Panc1 (cell line): ENCODE measurements at regions not wholly inside any gene's neighbourhood (a gene's known extent, or its start where the extent isn't known, plus 50 kb on each side); places are given as distances from the start of the nearest gene placed in this dataset.

Source experiments
- ATAC-seq: fragments of 200-7000 bp; cut with Tn5 transposase; 2 replicates; pipeline ENCODE4 v1.9.1; 2020; ENCODE audit warnings: mild to moderate bottlenecking, moderate library complexity
- BruUV-seq: library from RNA; stranded (reverse); fragments of 400-500 nt; replicated peaks from 2 replicates; lab custom pipeline; 2021; lab: Mats Ljungman, UMichigan
- CTCF ChIA-PET: fragments of 300-600 bp; sonication (Branson Sonifier 250); formaldehyde crosslinking; loops from one replicate; lab custom pipeline; 2022; ENCODE audit warnings: antibody characterized with exemption; lab: Charles Lee
- POLR2A ChIA-PET: fragments of 300-600 bp; sonication (Branson Sonifier 250); formaldehyde crosslinking; loops from one replicate; lab custom pipeline; 2022; ENCODE audit warnings: antibody characterized with exemption; lab: Charles Lee
- DNase-seq: peaks from one replicate; pipeline ENCODE4 v3.0.0-alpha.2; 2010; ENCODE audit warnings: low read depth, low spot score
- H3K27ac ChIP-seq: 2 replicates; pipeline ENCODE4 v1.5.1; 2011; ENCODE audit warnings: mild to moderate bottlenecking, low read length, inconsistent platforms
- H3K27me3 ChIP-seq: fragments of 200-500 bp; sonication (Bioruptor generic); 2 replicates; pipeline ENCODE4 v1.6.0; 2014; ENCODE audit warnings: low read length, inconsistent platforms; ENCODE audit not compliant: control insufficient read depth, insufficient read depth
- H3K36me3 ChIP-seq: fragments of 200-500 bp; sonication (Bioruptor generic); 2 replicates; pipeline ENCODE4 v1.5.1; 2014; ENCODE audit warnings: inconsistent platforms, mild to moderate bottlenecking, low read length, moderate library complexity; ENCODE audit not compliant: control insufficient read depth, insufficient read depth
- H3K4me1 ChIP-seq: 2 replicates; pipeline ENCODE4 v1.5.1; 2011; ENCODE audit warnings: inconsistent platforms, mild to moderate bottlenecking, low read length, moderate library complexity; ENCODE audit not compliant: control insufficient read depth, insufficient read depth
- H3K4me3 ChIP-seq, 2 experiments: 2 replicates each; pipeline ENCODE4 v1.5.1; 2011 to 2012; ENCODE audit warnings: low read depth in 2 of 2, low read length in 2 of 2, mild to moderate bottlenecking in 2 of 2, inconsistent platforms in 1 of 2, moderate library complexity in 1 of 2
- H3K9me3 ChIP-seq: fragments of 200-500 bp; sonication (Bioruptor generic); 2 replicates; pipeline ENCODE4 v1.5.1; 2014; ENCODE audit warnings: low read depth, mild to moderate bottlenecking, inconsistent platforms, low read length, moderate library complexity; ENCODE audit not compliant: control insufficient read depth, insufficient read depth
- POLR2AphosphoS5 ChIP-seq: IDR thresholded peaks from 2 replicates; pipeline ENCODE4 v1.6.1; 2012; ENCODE audit warnings: mild to moderate bottlenecking, low read depth, low read length, moderate library complexity
- SIN3A ChIP-seq: IDR thresholded peaks from 2 replicates; pipeline ENCODE4 v1.6.1; 2012; ENCODE audit warnings: low read depth, mild to moderate bottlenecking, low read length, moderate library complexity, borderline replicate concordance; ENCODE audit not compliant: insufficient read depth
- TCF7L2 ChIP-seq: IDR thresholded peaks from 2 replicates; pipeline ENCODE4 v1.6.1; 2011; ENCODE audit warnings: mild to moderate bottlenecking, low read depth, low read length, inconsistent platforms
- in situ Hi-C: cut with HindIII; loops from 2 replicates; pipeline ENCODE4 v1.10.0; 2016; ENCODE audit warnings: low sequenced_read_pairs, low pct_unique_long_range_greater_than_20kb
- intact Hi-C: fragments of 100-400 bp; cut with micrococcal nuclease; formaldehyde crosslinking; loops from one replicate; pipeline ENCODE4 v1.10.0; 2022; ENCODE audit not compliant: unreplicated experiment
- TF ChIP-seq, protein P1 (sequence below): fragments of 450-650 bp; IDR thresholded peaks from 2 replicates; pipeline ENCODE4 v1.5.1; 2017; ENCODE audit warnings: mild to moderate bottlenecking
- TF ChIP-seq, protein P2 (sequence below), 2 experiments: IDR thresholded peaks; 2 replicates each; pipeline ENCODE4 v1.6.1; 2011 to 2012; ENCODE audit warnings: low read depth in 2 of 2, control low read depth in 1 of 2, low read length in 1 of 2, mild to moderate bottlenecking in 1 of 2, moderate library complexity in 1 of 2; ENCODE audit not compliant: insufficient read depth in 1 of 2

GRCh38 chr1:82177192-82177591 lies 376.5 kb downstream of the ADGRL2 start:
- in situ Hi-C loops (no loop called here), intact Hi-C loops (no loop called here)
- H3K27ac ChIP-seq = no peak overlapping the region
- H3K36me3 ChIP-seq = no peaks in the 10 kb centered on the region
- DNase-seq = no peak
- CTCF ChIA-PET = no interaction called here
- ATAC-seq = no peak
- TF ChIP-seq TCF7L2 (no peak), SIN3A (no peak), POLR2AphosphoS5 (no peak)
- TF ChIP-seq, protein P1, sequence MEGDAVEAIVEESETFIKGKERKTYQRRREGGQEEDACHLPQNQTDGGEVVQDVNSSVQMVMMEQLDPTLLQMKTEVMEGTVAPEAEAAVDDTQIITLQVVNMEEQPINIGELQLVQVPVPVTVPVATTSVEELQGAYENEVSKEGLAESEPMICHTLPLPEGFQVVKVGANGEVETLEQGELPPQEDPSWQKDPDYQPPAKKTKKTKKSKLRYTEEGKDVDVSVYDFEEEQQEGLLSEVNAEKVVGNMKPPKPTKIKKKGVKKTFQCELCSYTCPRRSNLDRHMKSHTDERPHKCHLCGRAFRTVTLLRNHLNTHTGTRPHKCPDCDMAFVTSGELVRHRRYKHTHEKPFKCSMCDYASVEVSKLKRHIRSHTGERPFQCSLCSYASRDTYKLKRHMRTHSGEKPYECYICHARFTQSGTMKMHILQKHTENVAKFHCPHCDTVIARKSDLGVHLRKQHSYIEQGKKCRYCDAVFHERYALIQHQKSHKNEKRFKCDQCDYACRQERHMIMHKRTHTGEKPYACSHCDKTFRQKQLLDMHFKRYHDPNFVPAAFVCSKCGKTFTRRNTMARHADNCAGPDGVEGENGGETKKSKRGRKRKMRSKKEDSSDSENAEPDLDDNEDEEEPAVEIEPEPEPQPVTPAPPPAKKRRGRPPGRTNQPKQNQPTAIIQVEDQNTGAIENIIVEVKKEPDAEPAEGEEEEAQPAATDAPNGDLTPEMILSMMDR = no peak
- TF ChIP-seq, protein P2, sequence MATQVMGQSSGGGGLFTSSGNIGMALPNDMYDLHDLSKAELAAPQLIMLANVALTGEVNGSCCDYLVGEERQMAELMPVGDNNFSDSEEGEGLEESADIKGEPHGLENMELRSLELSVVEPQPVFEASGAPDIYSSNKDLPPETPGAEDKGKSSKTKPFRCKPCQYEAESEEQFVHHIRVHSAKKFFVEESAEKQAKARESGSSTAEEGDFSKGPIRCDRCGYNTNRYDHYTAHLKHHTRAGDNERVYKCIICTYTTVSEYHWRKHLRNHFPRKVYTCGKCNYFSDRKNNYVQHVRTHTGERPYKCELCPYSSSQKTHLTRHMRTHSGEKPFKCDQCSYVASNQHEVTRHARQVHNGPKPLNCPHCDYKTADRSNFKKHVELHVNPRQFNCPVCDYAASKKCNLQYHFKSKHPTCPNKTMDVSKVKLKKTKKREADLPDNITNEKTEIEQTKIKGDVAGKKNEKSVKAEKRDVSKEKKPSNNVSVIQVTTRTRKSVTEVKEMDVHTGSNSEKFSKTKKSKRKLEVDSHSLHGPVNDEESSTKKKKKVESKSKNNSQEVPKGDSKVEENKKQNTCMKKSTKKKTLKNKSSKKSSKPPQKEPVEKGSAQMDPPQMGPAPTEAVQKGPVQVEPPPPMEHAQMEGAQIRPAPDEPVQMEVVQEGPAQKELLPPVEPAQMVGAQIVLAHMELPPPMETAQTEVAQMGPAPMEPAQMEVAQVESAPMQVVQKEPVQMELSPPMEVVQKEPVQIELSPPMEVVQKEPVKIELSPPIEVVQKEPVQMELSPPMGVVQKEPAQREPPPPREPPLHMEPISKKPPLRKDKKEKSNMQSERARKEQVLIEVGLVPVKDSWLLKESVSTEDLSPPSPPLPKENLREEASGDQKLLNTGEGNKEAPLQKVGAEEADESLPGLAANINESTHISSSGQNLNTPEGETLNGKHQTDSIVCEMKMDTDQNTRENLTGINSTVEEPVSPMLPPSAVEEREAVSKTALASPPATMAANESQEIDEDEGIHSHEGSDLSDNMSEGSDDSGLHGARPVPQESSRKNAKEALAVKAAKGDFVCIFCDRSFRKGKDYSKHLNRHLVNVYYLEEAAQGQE (IDR thresholded peaks at IDR 0.05; ENCODE audit: insufficient read depth in 1 of 2, low read depth in 2 of 2, low read length in 1 of 2) = no peak
- H3K9me3 ChIP-seq = no peaks in the 10 kb centered on the region
- POLR2A ChIA-PET = no interaction called here
- H3K4me3 ChIP-seq = no peak overlapping the region
- H3K4me1 ChIP-seq = no peaks in the 10 kb centered on the region
- no peaks in the 10 kb centered on the region for H3K27me3 ChIP-seq
- BruUV-seq = no TSS peak

- ChIA-PET CTCF (no interaction called here), POLR2A (no interaction called here)
- Histone ChIP-seq H3K4me1 (no peaks in the 10 kb centered on the region), H3K27me3 (no peaks in the 10 kb centered on the region), H3K27ac (no peak overlapping the region), H3K4me3 (no peak overlapping the region), H3K9me3 (no peaks in the 10 kb centered on the region), H3K36me3 (no peaks in the 10 kb centered on the region)
- in situ Hi-C loops (no loop called here), intact Hi-C loops (no loop called here)
- ATAC-seq (no peak), DNase-seq (no peak)
- no peak for TF ChIP-seq TCF7L2
- TF ChIP-seq, protein P1 = no peak
- no peak for TF ChIP-seq POLR2AphosphoS5
- TF ChIP-seq, protein P2 (IDR thresholded peaks at IDR 0.05; ENCODE audit: insufficient read depth in 1 of 2, low read depth in 2 of 2, low read length in 1 of 2) = no peak
- TF ChIP-seq SIN3A = no peak
- BruUV-seq = no TSS peak
Measured at GRCh38 chr1:82171955-82172354, 371.2 kb downstream of the ADGRL2 start.
